Gastroesophageal sphincter (tissue), 4 donors: ENCODE measurements at regions not wholly inside any gene's neighbourhood (a gene's known extent, or its start where the extent isn't known, plus 50 kb on each side); places are given as distances from the start of the nearest gene placed in this dataset.

ENCODE experiments used
- ATAC-seq: fragments of 150-250 bp; one replicate; pipeline ENCODE4 v1.9.1; 2016; ENCODE audit warnings: mild to moderate bottlenecking, moderate library complexity
- H3K27ac ChIP-seq, 4 donors: fragments of 200-600 bp; sonication (generic) in 3 of 4; 1 replicate in 3 of 4; 2 replicates in 1 of 4; pipeline ENCODE4 v1.5.1; 2016 to 2019
- H3K27me3 ChIP-seq: fragments of 200-600 bp; sonication (generic); one replicate; pipeline ENCODE4 v1.5.1; 2019
- H3K36me3 ChIP-seq, 2 donors: fragments of 200-600 bp; sonication (generic); one replicate each; pipeline ENCODE4 v1.5.1; 2019; ENCODE audit warnings: control low read depth in 1 of 2
- H3K4me1 ChIP-seq, 3 donors: fragments of 200-600 bp; sonication (generic); 1 replicate in 2 of 3; 2 replicates in 1 of 3; pipeline ENCODE4 v1.5.1; 2016 to 2019; ENCODE audit warnings: control low read depth in 2 of 3
- H3K4me3 ChIP-seq, 2 donors: fragments of 200-600 bp; sonication (generic); one replicate each; pipeline ENCODE4 v1.5.1; 2019; ENCODE audit warnings: mild to moderate bottlenecking in 1 of 2, moderate library complexity in 1 of 2
- H3K9me3 ChIP-seq, 3 donors: fragments of 200-600 bp; sonication (generic); one replicate each; pipeline ENCODE4 v1.5.1; 2017 to 2019; ENCODE audit warnings: control low read depth in 2 of 3
- CTCF ChIP-seq, 4 experiments: fragments of 200-600 bp in 2 of 4; fragments of 450-650 bp in 2 of 4; sonication (generic) in 1 of 4; IDR thresholded peaks; one replicate each; pipeline ENCODE4 v1.5.1; 2017 to 2019; ENCODE audit warnings: antibody characterized with exemption in 4 of 4, mild to moderate bottlenecking in 2 of 4, moderate library complexity in 2 of 4
- EP300 ChIP-seq: sonication (generic); formaldehyde crosslinking; IDR thresholded peaks from one replicate; pipeline ENCODE4 v1.6.1; 2017; ENCODE audit warnings: antibody characterized with exemption, mild to moderate bottlenecking
- POLR2A ChIP-seq, 2 donors: fragments of 450-650 bp; IDR thresholded peaks; one replicate each; pipeline ENCODE4 v1.6.1; 2017; ENCODE audit warnings: antibody characterized with exemption in 2 of 2, mild to moderate bottlenecking in 2 of 2, moderate library complexity in 1 of 2
- POLR2AphosphoS5 ChIP-seq: sonication (generic); formaldehyde crosslinking; IDR thresholded peaks from one replicate; pipeline ENCODE4 v1.6.1; 2017; ENCODE audit warnings: antibody characterized with exemption
- WGBS, 2 donors: methylation state at CpG; one replicate each; pipeline ENCODE4 v1.1.5; 2018; ENCODE audit warnings: low coverage in 1 of 2; 5-methylcytosine and 5-hydroxymethylcytosine counted together

- no peak for TF ChIP-seq CTCF (IDR thresholded peaks at IDR 0.05)
- no peak for TF ChIP-seq POLR2AphosphoS5
- no peak for TF ChIP-seq POLR2A (IDR thresholded peaks at IDR 0.05)
- TF ChIP-seq EP300: no peak
- Histone ChIP-seq H3K4me3 (no peak overlapping the region), H3K9me3 (no peaks in the 10 kb centered on the region), H3K4me1 (no peaks in the 10 kb centered on the region), H3K36me3 (no peaks in the 10 kb centered on the region), H3K27ac (no peak overlapping the region), H3K27me3 (no peaks in the 10 kb centered on the region)
- 81 to 90% methylated on average over 2 to 4 of the region's 5 CpGs for WGBS, 2 donors
- ATAC-seq: no peak
These were observed 197.6 kb upstream of the FAM9B start for GRCh38 chrX:9231491-9231890.

GRCh38 chrX:9233141-9233540 is 199.2 kb upstream of the FAM9B start:
- WGBS, 2 donors: 54% methylated on average over 4 of the region's 5 CpGs; no CpG with 5 or more reads in 1 of the 2 donors
- no peaks in the 10 kb centered on the region for H3K4me1 ChIP-seq

GRCh38 chrX:9234315-9234714 is 200.4 kb upstream of the FAM9B start:
- no peak overlapping the region for H3K4me3 ChIP-seq
- no peaks in the 10 kb centered on the region for H3K36me3 ChIP-seq
- H3K27me3 ChIP-seq: no peaks in the 10 kb centered on the region
- H3K9me3 ChIP-seq: no peaks in the 10 kb centered on the region
- H3K27ac ChIP-seq: no peak overlapping the region
- no peak for TF ChIP-seq CTCF (IDR thresholded peaks at IDR 0.05)
- no peak for TF ChIP-seq POLR2A (IDR thresholded peaks at IDR 0.05)
- no peak for TF ChIP-seq POLR2AphosphoS5
- TF ChIP-seq EP300: no peak
- WGBS, 2 donors: 75 to 83% methylated on average over 3 of the region's 3 CpGs
- no peak for ATAC-seq
- no peaks in the 10 kb centered on the region for H3K4me1 ChIP-seq

More at GRCh38 chrX:9233141-9233540, 199.2 kb upstream of the FAM9B start:
- Histone ChIP-seq H3K36me3 (no peaks in the 10 kb centered on the region), H3K27me3 (no peaks in the 10 kb centered on the region), H3K27ac (no peak overlapping the region), H3K4me3 (no peak overlapping the region), H3K9me3 (no peaks in the 10 kb centered on the region)
- no peak for ATAC-seq
- TF ChIP-seq CTCF (IDR thresholded peaks at IDR 0.05) (no peak), POLR2AphosphoS5 (no peak), EP300 (no peak), POLR2A (IDR thresholded peaks at IDR 0.05) (no peak)

- TF ChIP-seq POLR2A (IDR thresholded peaks at IDR 0.05) (no peak), POLR2AphosphoS5 (no peak), CTCF (IDR thresholded peaks at IDR 0.05) (no peak), EP300 (no peak)
- H3K4me1 ChIP-seq: no peaks in the 10 kb centered on the region
- no peaks in the 10 kb centered on the region for H3K36me3 ChIP-seq
These were observed 201.8 kb upstream of the FAM9B start for GRCh38 chrX:9235722-9236121.

GRCh38 chrX:9240956-9241355 is 207.0 kb upstream of the FAM9B start:
- H3K4me3 ChIP-seq: no peak overlapping the region
- no peaks in the 10 kb centered on the region for H3K36me3 ChIP-seq
- no peak overlapping the region for H3K27ac ChIP-seq
- H3K27me3 ChIP-seq: no peaks in the 10 kb centered on the region
- ATAC-seq: no peak
- H3K4me1 ChIP-seq: no peaks in the 10 kb centered on the region
- H3K9me3 ChIP-seq: no peaks in the 10 kb centered on the region
- 100% methylated on average over 1 of the region's 4 CpGs; no CpG with 5 or more reads in 1 of the 2 donors for WGBS, 2 donors
- TF ChIP-seq EP300 (no peak), CTCF (IDR thresholded peaks at IDR 0.05) (no peak), POLR2A (IDR thresholded peaks at IDR 0.05) (no peak), POLR2AphosphoS5 (no peak)

More at GRCh38 chrX:9235722-9236121, 201.8 kb upstream of the FAM9B start:
- Histone ChIP-seq H3K9me3 (no peaks in the 10 kb centered on the region), H3K4me3 (no peak overlapping the region), H3K27me3 (no peaks in the 10 kb centered on the region), H3K27ac (no peak overlapping the region)
- ATAC-seq: no peak
- 100% methylated on average over 1 to 2 of the region's 3 CpGs for WGBS, 2 donors
